ENCODE measurements at regions not wholly inside any gene's neighbourhood (a gene's known extent, or its start where the extent isn't known, plus 50 kb on each side); places are given as distances from the start of the nearest gene placed in this dataset.

- TF ChIP-seq CTCF (IDR thresholded peaks at IDR 0.05; ENCODE audit: low read depth, low read length): no peak
These were observed 640.2 kb downstream of the SATB2 start for GRCh38 chr2:198817536-198817935.

DNA sequence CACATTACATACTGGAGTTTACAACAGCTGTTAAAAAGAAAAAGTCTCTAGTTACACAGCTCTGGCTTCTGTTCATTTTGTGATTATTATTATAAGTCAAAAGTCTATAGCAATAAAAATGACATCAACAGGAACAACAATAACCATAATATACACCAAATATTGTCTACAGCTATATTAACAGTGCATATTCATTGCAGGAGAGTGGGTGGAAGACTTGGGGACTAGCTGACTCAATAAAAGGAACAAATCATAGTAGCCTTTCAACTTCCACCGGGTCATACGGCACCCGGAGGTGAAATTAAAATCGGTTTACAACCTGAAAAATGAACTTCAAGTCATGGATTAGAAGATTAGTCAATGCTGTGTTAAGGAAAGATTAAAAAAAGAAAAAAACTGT, 642.1 kb downstream of the SATB2 start:
- no peak for TF ChIP-seq CTCF (IDR thresholded peaks at IDR 0.05; ENCODE audit: low read depth, low read length)
- no peak for DNase-seq (ENCODE audit: extremely low read depth, low read depth)

More at GRCh38 chr2:198817536-198817935, 640.2 kb downstream of the SATB2 start:
- DNase-seq (ENCODE audit: extremely low read depth, low read depth): no peak

- DNase-seq (ENCODE audit: extremely low read depth, low read depth): no peak
- no peak for TF ChIP-seq CTCF (IDR thresholded peaks at IDR 0.05; ENCODE audit: low read depth, low read length)
These were observed 646.5 kb downstream of the SATB2 start for GRCh38 chr2:198811198-198811597.

- no peak for TF ChIP-seq CTCF (IDR thresholded peaks at IDR 0.05; ENCODE audit: low read depth, low read length)
- no peak for DNase-seq (ENCODE audit: extremely low read depth, low read depth)
These were observed 647.8 kb downstream of the SATB2 start for GRCh38 chr2:198809976-198810375.

GRCh38 chr2:198807131-198807530, 650.6 kb downstream of the SATB2 start:
- TF ChIP-seq CTCF (IDR thresholded peaks at IDR 0.05; ENCODE audit: low read depth, low read length): no peak
- no peak for DNase-seq (ENCODE audit: extremely low read depth, low read depth)

- no peak for TF ChIP-seq CTCF (IDR thresholded peaks at IDR 0.05; ENCODE audit: low read depth, low read length)
- DNase-seq (ENCODE audit: extremely low read depth, low read depth): no peak
These were observed 662.3 kb downstream of the SATB2 start for GRCh38 chr2:198795419-198795818.

- TF ChIP-seq CTCF (IDR thresholded peaks at IDR 0.05; ENCODE audit: low read depth, low read length): no peak
- DNase-seq (ENCODE audit: extremely low read depth, low read depth): no peak
These were observed 666.1 kb downstream of the SATB2 start for GRCh38 chr2:198791623-198792022.
